ENCODE measurements at regions not wholly inside any gene's neighbourhood (a gene's known extent, or its start where the extent isn't known, plus 50 kb on each side); places are given as distances from the start of the nearest gene placed in this dataset.
A peak's percentile ranks its signal among the peaks of the same experiment; 100 is the strongest.

- peak; percentile 43 to 74 (median 60) for TF ChIP-seq CTCF (IDR thresholded peaks at IDR 0.05)
- no peak for TF ChIP-seq POLR2A (IDR thresholded peaks at IDR 0.05)
- no peak for TF ChIP-seq POLR2AphosphoS5 (IDR thresholded peaks at IDR 0.05)
These were observed 265.0 kb downstream of the ADGRG6 start for GRCh38 chr6:142566628-142567396.
